ENCODE measurements at regions not wholly inside any gene's neighbourhood (a gene's known extent, or its start where the extent isn't known, plus 50 kb on each side); places are given as distances from the start of the nearest gene placed in this dataset.

GRCh38 chr3:135368781-135369180 lies 573.7 kb downstream of the EPHB1 start:
- no peak for TF ChIP-seq CTCF (IDR thresholded peaks at IDR 0.05)
- DNase-seq (no peak), ATAC-seq (no peak)
- peaks cover 0 to 9% (median 0%) of the 10 kb centered on the region in 7 donors for H3K27me3 ChIP-seq
- intact Hi-C loops (cut with DNase I) = no loop called here
- no peaks in the 10 kb centered on the region for H3K4me1 ChIP-seq
- no peaks in the 10 kb centered on the region for H3K36me3 ChIP-seq
- no peaks in the 10 kb centered on the region for H3K9me3 ChIP-seq
- H3K27ac ChIP-seq = no peak overlapping the region
- 75 to 79% methylated on average over 3 of the region's 3 CpGs for WGBS, 2 donors
- no peak overlapping the region for H3K4me3 ChIP-seq

- 69 to 79% methylated on average over 3 of the region's 3 CpGs for WGBS, 2 donors
- DNase-seq = no peak
- Histone ChIP-seq H3K4me3 (no peak overlapping the region), H3K27ac (no peak overlapping the region), H3K27me3 (no peaks in the 10 kb centered on the region), H3K36me3 (no peaks in the 10 kb centered on the region), H3K9me3 (no peaks in the 10 kb centered on the region), H3K4me1 (no peaks in the 10 kb centered on the region)
- intact Hi-C loops (cut with DNase I) = no loop called here
- no peak for TF ChIP-seq CTCF (IDR thresholded peaks at IDR 0.05)
- no peak for ATAC-seq
These were observed 579.5 kb downstream of the EPHB1 start for GRCh38 chr3:135374571-135374970.

GRCh38 chr3:135382188-135382587 lies 583.3 kb upstream of the PPP2R3A start:
- ATAC-seq = no peak
- intact Hi-C loops (cut with DNase I) = no loop called here
- H3K4me3 ChIP-seq = no peak overlapping the region

GRCh38 chr3:135382621-135383020 lies 582.9 kb upstream of the PPP2R3A start:
- H3K27ac ChIP-seq = no peak overlapping the region
- 46 to 66% methylated on average over 3 of the region's 3 CpGs for WGBS, 2 donors
- DNase-seq (no peak), ATAC-seq (no peak)
- peaks cover 0 to 5% (median 0%) of the 10 kb centered on the region in 7 donors for H3K27me3 ChIP-seq
- intact Hi-C loops (cut with DNase I) = no loop called here
- no peak overlapping the region for H3K4me3 ChIP-seq
- no peaks in the 10 kb centered on the region for H3K36me3 ChIP-seq
- no peaks in the 10 kb centered on the region for H3K4me1 ChIP-seq
- H3K9me3 ChIP-seq = no peaks in the 10 kb centered on the region
- no peak for TF ChIP-seq CTCF (IDR thresholded peaks at IDR 0.05)

More at GRCh38 chr3:135382188-135382587, 583.3 kb upstream of the PPP2R3A start:
- DNase-seq = no peak
- Histone ChIP-seq H3K27ac (no peak overlapping the region), H3K27me3 (peaks cover 0 to 5% (median 0%) of the 10 kb centered on the region in 7 donors), H3K36me3 (no peaks in the 10 kb centered on the region), H3K4me1 (no peaks in the 10 kb centered on the region), H3K9me3 (no peaks in the 10 kb centered on the region)
- 82 to 90% methylated on average over 3 of the region's 3 CpGs for WGBS, 2 donors
- no peak for TF ChIP-seq CTCF (IDR thresholded peaks at IDR 0.05)
